Stomach (tissue), 8 donors: ENCODE measurements at regions not wholly inside any gene's neighbourhood (a gene's known extent, or its start where the extent isn't known, plus 50 kb on each side); places are given as distances from the start of the nearest gene placed in this dataset.
"Not testable (repeated sequence)": the region's sequence is repeated elsewhere in the genome, so short reads cannot be mapped to it uniquely, and the experiment has no call there.

ENCODE experiments used
- DNase-seq, 2 donors: peaks; one replicate each; pipeline versions ENCODE4 v3.0.0 to v3.0.0-alpha.2; 2013 to 2019
- H3K27ac ChIP-seq, 5 donors: fragments of 200-600 bp in 4 of 5; sonication (generic) in 4 of 5; one replicate each; pipeline ENCODE4 v1.5.1; 2013 to 2019; ENCODE audit warnings: mild to moderate bottlenecking in 1 of 5, moderate library complexity in 1 of 5
- H3K27me3 ChIP-seq, 3 donors: fragments of 200-600 bp; sonication (generic); one replicate each; pipeline ENCODE4 v1.5.1; 2017 to 2019; ENCODE audit warnings: mixed run types in 1 of 3
- H3K36me3 ChIP-seq, 4 donors: fragments of 200-600 bp; sonication (generic); 1 replicate in 3 of 4; 2 replicates in 1 of 4; pipeline ENCODE4 v1.5.1; 2016 to 2019
- H3K4me1 ChIP-seq, 4 donors: fragments of 200-600 bp; sonication (generic); one replicate each; pipeline ENCODE4 v1.5.1; 2016 to 2019
- H3K4me3 ChIP-seq, 4 donors: fragments of 200-600 bp; sonication (generic) in 3 of 4; one replicate each; pipeline ENCODE4 v1.5.1; 2016 to 2019; ENCODE audit warnings: mild to moderate bottlenecking in 1 of 4
- H3K9me3 ChIP-seq, 4 donors: fragments of 200-600 bp; sonication (generic); one replicate each; pipeline ENCODE4 v1.5.1; 2016 to 2019
- EP300 ChIP-seq: sonication (generic); formaldehyde crosslinking; IDR thresholded peaks from one replicate; pipeline ENCODE4 v1.6.1; 2017; ENCODE audit warnings: antibody characterized with exemption
- POLR2A ChIP-seq, 4 donors: fragments of 450-650 bp; IDR thresholded peaks; one replicate each; pipeline ENCODE4 v1.6.1; 2016; ENCODE audit warnings: antibody characterized with exemption in 4 of 4, control low read depth in 2 of 4, mild to moderate bottlenecking in 1 of 4, moderate library complexity in 1 of 4
- POLR2AphosphoS5 ChIP-seq, 3 donors: sonication (generic); formaldehyde crosslinking; IDR thresholded peaks; one replicate each; pipeline ENCODE4 v1.6.1; 2016; ENCODE audit warnings: antibody characterized with exemption in 3 of 3
- WGBS, 5 donors: extraction: QIAGEN DNeasy Blood & Tissue Kit in 3 of 5; methylation state at CpG; one replicate each; pipeline versions ENCODE4 v1.1.5 to v1.1.7; 2013 to 2018; 5-methylcytosine and 5-hydroxymethylcytosine counted together
- intact Hi-C: fragments of 100-400 bp; cut with DNase I; formaldehyde crosslinking; loops from one replicate; pipeline ENCODE4 v1.15.1; 2023; ENCODE audit warnings: low total_unique reads
- TF ChIP-seq, protein P1 (sequence below), 7 experiments: fragments of 450-650 bp in 4 of 7; fragments of 200-600 bp in 3 of 7; sonication (generic) in 3 of 7; IDR thresholded peaks; one replicate each; pipeline ENCODE4 v1.5.1; 2016 to 2019; ENCODE audit warnings: antibody characterized with exemption in 7 of 7, control low read depth in 2 of 7, mild to moderate bottlenecking in 1 of 7
- donor health status: healthy with polysubstance abuse.
- donor health status: Bipolar disorder and iron deficiency.
- donor health status: healthy.

DNA sequence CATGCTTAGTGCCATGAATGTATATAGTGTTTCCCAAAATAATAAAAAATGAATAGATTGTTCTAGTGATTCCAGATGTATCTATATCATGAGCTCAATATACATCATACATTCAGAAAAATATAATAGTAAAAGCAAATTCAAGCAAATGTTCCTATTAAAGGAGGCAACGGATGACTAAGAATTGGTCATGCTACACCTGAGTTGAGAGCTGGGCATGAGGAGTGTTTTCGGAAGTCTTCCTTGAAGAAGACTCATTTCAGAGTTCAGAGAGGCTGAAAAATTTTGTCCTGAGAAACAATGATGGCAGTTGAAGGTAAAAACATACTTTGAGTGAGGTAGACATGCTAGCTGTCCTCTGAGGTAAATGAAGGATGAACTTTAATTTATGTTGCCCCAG, 79.3 kb upstream of the IL1RAPL2 start:
- H3K4me3 ChIP-seq, result no peak overlapping the region
- TF ChIP-seq, protein P1, sequence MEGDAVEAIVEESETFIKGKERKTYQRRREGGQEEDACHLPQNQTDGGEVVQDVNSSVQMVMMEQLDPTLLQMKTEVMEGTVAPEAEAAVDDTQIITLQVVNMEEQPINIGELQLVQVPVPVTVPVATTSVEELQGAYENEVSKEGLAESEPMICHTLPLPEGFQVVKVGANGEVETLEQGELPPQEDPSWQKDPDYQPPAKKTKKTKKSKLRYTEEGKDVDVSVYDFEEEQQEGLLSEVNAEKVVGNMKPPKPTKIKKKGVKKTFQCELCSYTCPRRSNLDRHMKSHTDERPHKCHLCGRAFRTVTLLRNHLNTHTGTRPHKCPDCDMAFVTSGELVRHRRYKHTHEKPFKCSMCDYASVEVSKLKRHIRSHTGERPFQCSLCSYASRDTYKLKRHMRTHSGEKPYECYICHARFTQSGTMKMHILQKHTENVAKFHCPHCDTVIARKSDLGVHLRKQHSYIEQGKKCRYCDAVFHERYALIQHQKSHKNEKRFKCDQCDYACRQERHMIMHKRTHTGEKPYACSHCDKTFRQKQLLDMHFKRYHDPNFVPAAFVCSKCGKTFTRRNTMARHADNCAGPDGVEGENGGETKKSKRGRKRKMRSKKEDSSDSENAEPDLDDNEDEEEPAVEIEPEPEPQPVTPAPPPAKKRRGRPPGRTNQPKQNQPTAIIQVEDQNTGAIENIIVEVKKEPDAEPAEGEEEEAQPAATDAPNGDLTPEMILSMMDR (IDR thresholded peaks at IDR 0.05), result no peak
- TF ChIP-seq EP300, result no peak
- no peak for TF ChIP-seq POLR2A (IDR thresholded peaks at IDR 0.05)
- TF ChIP-seq POLR2AphosphoS5 (IDR thresholded peaks at IDR 0.05), result no peak
- no peak for DNase-seq
- H3K4me1 ChIP-seq, result no peaks in the 10 kb centered on the region
- WGBS, 5 donors, result 64 to 96% (median 88%) methylated on average over 2 of the region's 2 CpGs
- intact Hi-C loops, result no loop called here
- H3K36me3 ChIP-seq, result no peaks in the 10 kb centered on the region
- no peaks in the 10 kb centered on the region for H3K9me3 ChIP-seq
- no peak overlapping the region for H3K27ac ChIP-seq
- no peaks in the 10 kb centered on the region for H3K27me3 ChIP-seq

DNA sequence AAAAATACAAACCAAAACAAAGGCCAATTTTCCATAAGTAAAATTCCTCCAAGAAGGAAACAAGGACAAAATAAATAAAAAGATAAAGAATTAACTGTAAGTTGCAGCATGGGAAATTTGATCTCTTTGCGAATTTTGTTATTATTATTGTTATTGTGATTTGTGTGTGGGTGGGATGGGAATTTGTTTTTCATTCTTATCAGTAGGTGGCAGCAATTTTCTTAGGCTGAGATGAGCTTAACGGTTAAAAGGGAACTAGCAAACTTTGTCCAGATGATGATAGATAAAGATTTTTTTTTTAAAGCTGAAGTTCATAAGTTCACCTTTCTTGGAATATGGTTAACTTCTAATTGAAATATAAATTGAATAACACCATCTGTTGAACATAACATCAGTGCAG, 83.2 kb upstream of the IL1RAPL2 start:
- Histone ChIP-seq H3K36me3 (no peaks in the 10 kb centered on the region), H3K9me3 (no peaks in the 10 kb centered on the region), H3K4me3 (no peak overlapping the region), H3K27me3 (no peaks in the 10 kb centered on the region), H3K27ac (no peak overlapping the region), H3K4me1 (no peaks in the 10 kb centered on the region)
- TF ChIP-seq EP300 (no peak), POLR2AphosphoS5 (IDR thresholded peaks at IDR 0.05) (no peak), POLR2A (IDR thresholded peaks at IDR 0.05) (no peak)
- TF ChIP-seq, protein P1 (IDR thresholded peaks at IDR 0.05), result no peak
- DNase-seq, result no peak
- intact Hi-C loops, result no loop called here
- WGBS, 5 donors, result 14 to 22% (median 15%) methylated on average over 2 of the region's 2 CpGs

DNA sequence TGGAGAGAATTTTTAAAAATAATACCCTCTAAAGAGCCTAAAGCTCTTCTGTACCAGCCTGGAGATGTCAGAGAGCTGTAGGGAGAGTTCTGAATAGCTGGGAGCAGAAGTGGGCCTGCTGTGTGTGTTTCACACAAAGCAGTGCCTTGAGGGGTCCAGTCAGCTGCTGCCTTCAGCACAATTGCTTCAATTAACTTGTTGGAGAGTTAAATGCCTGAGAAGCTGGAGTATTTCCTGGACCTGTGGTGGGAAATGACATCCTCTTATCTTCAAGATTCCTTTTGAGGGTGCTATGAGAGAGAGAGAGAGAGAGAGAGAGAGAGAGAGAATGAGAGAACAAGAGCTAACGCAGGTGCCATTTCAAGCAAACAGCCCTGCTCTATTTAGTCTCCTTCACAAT, 96.2 kb upstream of the IL1RAPL2 start:
- WGBS, 5 donors, result 0 to 41% (median 0%) methylated on average over 1 of the region's 1 CpG
- TF ChIP-seq POLR2AphosphoS5 (IDR thresholded peaks at IDR 0.05), result no peak
- no peak for TF ChIP-seq POLR2A (IDR thresholded peaks at IDR 0.05)
- TF ChIP-seq, protein P1 (IDR thresholded peaks at IDR 0.05), result no peak
- no peak for TF ChIP-seq EP300
- Histone ChIP-seq H3K36me3 (no peaks in the 10 kb centered on the region), H3K4me1 (no peaks in the 10 kb centered on the region), H3K9me3 (peaks cover 0 to 3% (median 0%) of the 10 kb centered on the region in 4 donors), H3K4me3 (no peak overlapping the region), H3K27me3 (peaks cover 0 to 8% (median 0%) of the 10 kb centered on the region in 3 donors), H3K27ac (no peak overlapping the region)
- DNase-seq, result no peak
- intact Hi-C loops, result no loop called here

DNA sequence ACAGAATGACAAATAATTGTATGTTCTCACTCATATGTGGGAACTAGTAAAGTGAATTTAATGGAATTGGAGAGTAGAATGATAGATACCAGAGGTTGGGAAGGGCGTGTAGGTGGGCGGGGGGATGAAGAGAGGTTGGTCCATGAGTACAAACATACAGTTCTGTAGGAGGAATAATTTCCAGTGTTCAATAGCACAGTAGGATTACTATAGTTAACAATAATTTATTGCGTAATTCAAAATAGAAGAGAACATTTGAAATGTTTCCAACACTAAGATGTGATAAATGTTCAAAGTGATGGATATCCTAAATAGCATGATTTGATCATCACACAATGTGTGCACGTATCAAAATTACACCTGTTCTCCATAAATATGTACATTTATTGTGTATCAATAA, 106.2 kb upstream of the IL1RAPL2 start:
- H3K27me3 ChIP-seq, result no peaks in the 10 kb centered on the region
- H3K4me1 ChIP-seq, result no peaks in the 10 kb centered on the region
- H3K27ac ChIP-seq, result no peak overlapping the region
- no peaks in the 10 kb centered on the region for H3K36me3 ChIP-seq
- H3K4me3 ChIP-seq, result no peak overlapping the region
- intact Hi-C loops, result no loop called here
- DNase-seq, result no peak
- TF ChIP-seq, protein P1 (IDR thresholded peaks at IDR 0.05), result no peak
- no peak for TF ChIP-seq POLR2A (IDR thresholded peaks at IDR 0.05)
- no peak for TF ChIP-seq EP300
- TF ChIP-seq POLR2AphosphoS5 (IDR thresholded peaks at IDR 0.05), result no peak
- no peaks in the 10 kb centered on the region for H3K9me3 ChIP-seq
- WGBS, 5 donors, result 79 to 92% (median 88%) methylated on average over 4 of the region's 4 CpGs

DNA sequence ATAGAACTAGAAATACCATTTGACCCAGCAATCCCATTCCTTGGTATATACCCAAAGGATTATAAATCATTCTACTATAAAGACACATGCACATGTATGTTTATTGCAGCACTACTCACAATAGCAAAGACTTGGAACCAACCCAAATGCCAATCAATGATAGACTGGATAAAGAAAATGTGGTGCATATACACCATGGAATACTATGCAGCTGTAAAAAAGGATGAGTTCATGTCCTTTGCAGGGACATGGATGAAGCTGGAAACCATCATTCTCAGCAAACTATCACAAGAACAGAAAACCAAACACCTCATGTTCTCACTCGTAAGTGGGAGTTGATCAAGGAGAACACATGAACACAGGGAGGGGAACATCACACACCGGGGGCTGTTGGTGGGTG, 108.9 kb upstream of the IL1RAPL2 start:
- intact Hi-C loops, H3K36me3 ChIP-seq, H3K27me3 ChIP-seq, DNase-seq, H3K4me1 ChIP-seq, H3K27ac ChIP-seq, H3K9me3 ChIP-seq, H3K4me3 ChIP-seq: not testable (repeated sequence)
- 78 to 100% (median 90%) methylated on average over 2 of the region's 2 CpGs for WGBS, 5 donors
